Nucleus accumbens (tissue), 56 donors: ENCODE measurements at regions not wholly inside any gene's neighbourhood (a gene's known extent, or its start where the extent isn't known, plus 50 kb on each side); places are given as distances from the start of the nearest gene placed in this dataset.

Experiments used
- DNase-seq, 56 donors: peaks; one replicate each; lab custom pipeline; 2025; lab: John Stamatoyannopoulos, UW

DNA sequence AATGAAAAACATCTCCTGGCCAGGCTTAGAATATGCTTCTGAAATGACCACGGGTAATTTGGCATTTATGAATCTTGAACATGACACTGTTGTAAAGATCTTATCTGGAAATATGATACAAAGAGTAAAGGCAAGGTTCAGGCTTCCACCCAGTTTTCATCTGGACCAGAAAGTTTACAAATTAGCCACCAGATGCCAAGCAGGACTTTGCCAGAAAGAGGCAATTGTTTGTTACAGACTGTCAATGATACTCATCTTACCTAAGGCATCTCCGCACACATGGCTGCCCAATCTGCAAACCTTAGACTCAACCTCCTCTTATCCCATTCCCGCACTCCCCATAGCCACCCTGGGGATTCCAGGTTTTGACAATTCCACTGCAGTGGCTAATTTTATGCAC, 795.3 kb downstream of the TYW1 start:
- no peak for DNase-seq

DNA sequence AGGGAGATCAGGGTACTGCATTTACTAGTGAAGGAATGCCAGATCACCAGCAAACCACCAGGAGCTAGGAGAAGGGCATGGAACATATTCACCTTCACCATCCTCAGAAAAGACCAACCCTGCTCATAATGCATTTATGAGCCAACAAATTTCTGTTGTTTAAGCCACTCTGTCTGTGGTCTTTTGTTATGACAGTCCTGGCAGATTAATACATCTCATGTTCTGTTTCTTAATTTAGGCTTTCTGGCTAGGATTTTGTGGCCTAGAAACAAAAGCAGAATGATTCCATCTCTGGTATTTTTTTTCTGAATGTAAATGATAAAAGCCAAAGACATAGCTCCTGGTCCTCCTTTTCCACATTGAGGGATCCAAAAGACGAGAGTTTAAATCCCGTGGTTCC, 797.9 kb downstream of the TYW1 start:
- no peak for DNase-seq

DNA sequence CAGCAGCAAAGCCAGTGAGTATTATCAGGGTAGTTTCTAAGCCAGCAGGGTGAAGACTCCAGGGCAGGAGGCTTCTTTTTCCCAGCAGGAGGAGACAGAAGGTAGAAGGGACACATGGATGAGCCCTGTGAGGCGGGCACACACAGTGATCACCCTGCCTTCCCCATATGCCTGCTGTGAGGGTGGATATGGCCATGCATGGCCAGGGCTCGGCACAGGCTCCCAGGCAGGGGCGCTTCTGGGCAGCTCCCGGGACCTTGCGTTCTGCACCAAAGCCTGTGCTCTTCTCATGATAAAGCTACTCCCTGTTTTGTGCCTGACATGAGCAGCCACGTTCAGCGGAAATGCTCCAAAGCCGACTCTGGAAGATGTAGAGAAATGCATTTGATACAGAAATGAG, 807.2 kb downstream of the TYW1 start:
- no peak for DNase-seq

DNA sequence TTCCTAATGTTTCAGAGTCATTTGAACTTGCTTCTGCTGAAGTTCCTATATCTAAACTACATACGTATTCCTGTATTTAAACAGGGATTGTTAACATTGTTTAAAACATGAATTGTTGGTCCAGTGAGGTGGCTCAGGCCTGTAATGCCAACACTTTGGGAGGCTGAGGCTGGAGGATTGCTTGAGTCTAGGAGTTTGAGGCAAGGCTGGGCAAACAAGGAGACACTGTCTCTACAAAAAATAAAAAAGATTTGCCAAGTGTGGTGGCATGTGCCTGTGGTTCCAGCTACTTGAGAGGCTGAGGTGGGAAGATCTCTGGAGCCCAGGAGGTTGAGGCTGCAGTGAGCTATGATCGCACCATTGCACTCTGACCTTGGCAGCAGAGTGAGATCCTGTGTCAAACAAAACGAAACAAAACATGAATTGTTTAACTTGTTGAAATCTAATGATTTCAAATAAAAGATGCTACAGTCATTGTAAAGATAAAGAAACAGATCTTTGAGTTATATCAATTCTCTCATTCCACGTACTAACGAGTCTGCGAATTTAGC, 809.4 kb downstream of the TYW1 start:
- DNase-seq, result no peak

DNA sequence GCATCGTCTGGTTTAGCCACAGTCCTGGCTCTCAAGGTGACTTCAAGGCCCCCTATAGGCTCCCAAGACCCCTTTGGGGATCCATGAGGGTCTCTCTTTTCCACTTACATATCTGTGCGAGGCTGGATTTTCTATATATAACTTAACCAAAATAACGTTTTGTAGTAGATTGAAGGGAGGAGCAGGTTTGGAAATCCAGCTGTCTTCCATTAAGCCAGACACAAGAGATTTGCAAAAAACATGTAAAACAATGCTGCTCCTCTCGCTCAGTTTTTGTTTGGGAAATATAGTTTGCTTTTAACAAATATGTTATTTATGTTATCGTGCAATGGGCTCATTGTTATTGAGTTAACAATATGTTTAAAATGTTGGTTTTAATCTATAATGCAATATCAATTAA, 811.2 kb downstream of the TYW1 start:
- no peak for DNase-seq

DNA sequence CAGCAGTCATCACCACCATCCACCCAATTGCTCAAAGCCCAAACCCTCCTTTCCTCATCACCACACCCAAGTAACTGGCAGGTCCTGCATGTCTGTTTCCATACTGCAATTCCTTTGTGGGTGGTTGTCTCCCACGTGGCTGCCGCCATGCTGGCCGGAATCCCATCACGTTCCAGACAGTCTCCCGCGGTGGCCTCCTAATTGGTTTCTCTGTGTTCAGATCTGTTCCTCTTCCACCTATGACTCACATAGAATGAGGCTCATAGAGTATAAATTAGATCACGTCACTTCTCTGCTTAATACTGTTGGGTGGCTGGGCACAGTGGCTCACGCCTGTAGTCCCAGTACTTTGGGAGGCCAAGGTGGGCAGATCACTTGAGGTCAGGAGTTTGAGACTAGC, 813.0 kb downstream of the TYW1 start:
- DNase-seq, result no peak

DNA sequence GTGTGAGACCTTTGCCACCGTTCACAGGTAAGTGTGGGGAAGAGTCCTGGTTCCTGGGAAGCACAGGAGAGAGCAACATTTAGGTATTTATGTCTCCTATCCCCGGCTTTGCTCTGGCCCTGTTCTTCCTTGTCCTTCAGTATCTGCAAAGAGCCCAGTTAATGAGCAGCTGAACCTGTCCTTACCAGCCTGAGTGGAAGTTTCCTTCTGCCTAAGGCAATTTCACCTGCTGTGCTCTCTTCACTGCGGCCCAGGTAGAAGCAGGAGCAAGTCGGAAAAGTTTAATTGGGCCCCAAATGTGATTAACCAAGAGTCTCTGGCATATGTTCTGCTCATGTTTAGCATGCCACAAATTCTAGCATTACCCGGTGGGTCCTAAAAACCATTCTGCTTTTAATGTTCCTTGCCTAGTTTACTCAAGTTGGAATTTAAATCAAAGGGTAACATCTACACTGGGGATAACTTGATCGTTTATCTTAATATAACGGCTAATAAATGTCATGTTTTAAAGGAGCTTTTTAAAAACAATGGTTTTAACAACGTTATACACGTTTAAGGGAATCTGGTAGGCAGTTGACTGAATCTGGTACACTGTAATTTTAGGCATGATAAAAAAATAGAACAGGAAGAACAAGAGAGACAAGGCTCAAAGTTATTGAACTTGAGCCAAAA, 817.1 kb downstream of the TYW1 start:
- DNase-seq, result no peak

DNA sequence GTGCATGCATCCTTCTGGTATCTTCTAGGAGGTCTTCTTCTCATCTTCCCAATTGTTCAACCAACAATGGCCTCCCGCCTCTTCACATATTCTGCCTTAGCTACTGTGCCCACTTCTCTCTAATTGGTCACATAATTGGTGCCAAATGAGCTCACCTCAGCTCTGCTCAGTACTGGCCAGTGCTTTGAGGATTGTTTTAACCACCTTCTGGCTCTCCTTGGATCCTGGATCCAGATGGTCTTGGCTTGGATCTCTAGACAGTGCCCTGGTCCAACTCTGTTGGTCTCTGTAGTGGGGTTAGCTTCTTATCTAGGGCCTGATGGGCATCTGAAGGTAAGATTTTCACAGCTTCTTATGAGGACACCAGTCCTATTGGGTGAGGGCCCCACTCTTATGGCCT, 820.8 kb downstream of the TYW1 start:
- DNase-seq, result no peak

DNA sequence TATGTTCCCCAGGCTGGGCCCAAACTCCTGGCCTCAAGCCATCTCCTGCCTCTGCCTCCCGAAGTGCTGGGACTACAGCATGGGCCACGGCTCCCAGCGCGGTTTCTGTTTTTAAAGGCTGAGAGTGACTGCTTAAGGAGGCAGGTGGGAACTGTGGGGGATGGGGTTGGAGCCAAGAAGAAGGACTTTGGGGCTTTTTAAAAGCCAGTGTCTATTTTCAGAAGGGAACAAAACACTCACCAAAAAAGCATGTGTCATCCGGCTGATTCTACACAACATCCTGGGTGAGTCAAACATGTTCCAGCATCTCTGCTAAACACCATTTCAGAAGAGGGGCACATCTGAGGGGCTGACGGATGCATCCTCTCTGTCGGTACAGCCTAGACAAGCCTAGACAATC, 824.5 kb downstream of the TYW1 start:
- DNase-seq, result no peak

DNA sequence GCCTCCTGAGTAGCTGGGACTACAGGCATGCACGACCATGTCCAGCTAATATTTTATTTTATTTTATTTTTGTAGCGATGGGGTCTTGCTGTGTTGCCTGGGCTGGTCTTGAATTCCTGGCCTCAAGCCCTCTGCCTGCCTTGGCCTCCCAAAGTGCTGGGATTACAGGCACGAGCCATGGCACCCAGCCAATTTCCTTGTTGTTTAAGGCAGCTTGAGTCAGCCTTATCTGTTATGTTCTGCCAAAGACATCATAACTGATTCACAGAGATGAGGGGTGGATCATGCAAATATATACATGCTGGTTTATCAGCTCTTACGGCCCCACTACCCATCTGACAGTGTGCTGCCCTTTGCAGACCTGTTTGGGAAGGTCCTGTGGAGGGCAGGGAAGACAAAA, 826.7 kb downstream of the TYW1 start:
- DNase-seq, result no peak

DNA sequence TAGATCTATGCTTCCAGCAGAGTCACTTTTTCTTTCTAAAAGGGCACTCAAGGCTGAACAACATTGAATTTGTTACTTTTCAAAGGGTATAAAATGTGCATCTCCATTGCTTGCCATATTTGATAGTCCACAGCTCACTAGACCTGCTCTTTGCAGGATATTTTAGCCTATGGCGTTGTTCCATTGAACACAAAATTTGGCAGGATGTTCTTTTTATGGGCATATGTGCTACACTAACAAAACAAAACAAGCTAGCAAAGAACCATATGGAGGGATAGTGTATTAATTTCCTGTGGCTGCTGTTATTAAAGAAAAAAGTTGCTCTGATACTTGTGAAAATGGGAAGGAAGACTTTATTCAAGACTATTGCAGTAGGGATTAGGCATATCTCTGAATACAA, 828.7 kb downstream of the TYW1 start:
- DNase-seq, result no peak

DNA sequence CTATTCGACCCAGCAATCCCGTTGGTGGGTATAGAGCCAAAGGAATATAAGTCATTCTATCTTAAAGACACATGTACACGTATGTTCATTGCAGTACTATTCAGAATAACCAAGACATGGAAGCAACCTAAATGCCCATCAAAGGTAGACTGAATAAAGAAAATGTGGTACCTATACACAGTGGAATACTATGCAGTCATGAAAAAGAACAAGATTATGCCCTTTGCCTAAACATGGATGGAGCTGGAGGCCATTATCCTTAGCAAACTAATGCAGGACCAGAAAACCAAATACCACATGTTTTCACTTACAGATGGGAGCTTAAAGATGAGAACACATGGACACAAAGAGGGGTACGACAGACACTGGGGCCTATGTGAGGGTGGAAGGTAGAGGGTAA, 845.3 kb downstream of the TYW1 start:
- no peak for DNase-seq

DNA sequence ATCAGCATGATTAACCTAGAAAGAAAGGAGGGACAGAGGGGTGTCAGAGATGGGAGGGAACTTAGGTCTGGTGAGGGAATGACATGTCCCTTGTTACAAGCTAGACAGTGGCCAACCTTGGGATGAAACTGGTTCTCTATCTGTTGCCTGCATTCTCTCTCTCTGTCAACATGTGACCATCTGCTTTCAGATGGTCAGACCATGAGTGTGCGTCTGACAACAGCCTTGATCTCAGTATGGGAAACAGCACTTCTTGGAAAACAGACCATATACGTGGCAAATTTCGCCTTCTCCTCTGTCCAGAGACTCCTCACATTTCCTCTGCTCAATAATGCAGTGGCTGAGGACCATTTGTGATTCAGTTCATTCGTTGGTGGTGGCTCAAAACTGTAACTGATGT, 845.9 kb downstream of the TYW1 start:
- no peak for DNase-seq

DNA sequence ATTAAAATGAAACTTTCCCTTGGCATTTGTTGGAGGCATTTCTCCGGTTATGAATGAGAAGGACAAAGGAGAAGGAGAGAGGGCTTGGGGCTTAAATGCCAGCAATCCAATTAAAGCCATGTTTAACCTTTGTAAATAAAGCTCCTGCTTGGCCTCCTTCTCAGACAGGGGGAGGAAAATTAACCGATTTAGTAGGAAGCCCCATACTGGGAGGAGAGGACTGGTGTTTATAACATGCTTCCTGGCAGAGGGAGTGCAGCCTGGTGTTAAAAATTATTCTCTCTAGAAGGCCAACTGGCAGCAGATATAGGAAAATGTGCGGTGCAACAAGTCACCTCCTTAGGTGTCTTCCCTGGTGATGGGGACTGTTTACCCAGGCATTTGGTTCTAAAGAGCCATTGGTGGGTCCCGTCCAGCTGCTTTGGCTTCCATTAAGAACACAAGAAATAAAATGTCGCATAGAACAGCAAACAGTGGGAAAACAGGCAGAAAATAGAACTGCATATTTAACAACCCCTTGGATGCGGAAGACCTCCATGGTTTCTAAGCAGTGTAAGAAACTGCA, 846.5 kb downstream of the TYW1 start:
- no peak for DNase-seq

DNA sequence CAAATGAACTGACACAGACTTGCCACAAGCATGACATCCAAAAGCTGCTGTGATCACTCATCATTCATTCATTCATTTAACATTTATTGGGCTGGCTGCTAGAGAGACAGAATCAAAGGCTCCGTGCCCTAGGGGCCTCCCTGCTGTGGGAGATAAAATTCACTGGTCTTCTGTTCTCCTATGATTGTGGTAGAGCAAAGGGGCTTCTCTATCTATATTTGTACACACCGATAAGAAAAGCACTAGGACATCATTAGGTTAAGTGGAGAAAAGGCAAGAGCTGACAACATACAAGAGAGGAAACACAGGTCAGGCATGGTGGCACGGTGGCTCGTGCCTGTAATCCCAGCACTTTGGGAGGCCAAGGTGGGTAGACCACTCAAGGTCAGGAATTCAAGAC, 847.0 kb downstream of the TYW1 start:
- no peak for DNase-seq

DNA sequence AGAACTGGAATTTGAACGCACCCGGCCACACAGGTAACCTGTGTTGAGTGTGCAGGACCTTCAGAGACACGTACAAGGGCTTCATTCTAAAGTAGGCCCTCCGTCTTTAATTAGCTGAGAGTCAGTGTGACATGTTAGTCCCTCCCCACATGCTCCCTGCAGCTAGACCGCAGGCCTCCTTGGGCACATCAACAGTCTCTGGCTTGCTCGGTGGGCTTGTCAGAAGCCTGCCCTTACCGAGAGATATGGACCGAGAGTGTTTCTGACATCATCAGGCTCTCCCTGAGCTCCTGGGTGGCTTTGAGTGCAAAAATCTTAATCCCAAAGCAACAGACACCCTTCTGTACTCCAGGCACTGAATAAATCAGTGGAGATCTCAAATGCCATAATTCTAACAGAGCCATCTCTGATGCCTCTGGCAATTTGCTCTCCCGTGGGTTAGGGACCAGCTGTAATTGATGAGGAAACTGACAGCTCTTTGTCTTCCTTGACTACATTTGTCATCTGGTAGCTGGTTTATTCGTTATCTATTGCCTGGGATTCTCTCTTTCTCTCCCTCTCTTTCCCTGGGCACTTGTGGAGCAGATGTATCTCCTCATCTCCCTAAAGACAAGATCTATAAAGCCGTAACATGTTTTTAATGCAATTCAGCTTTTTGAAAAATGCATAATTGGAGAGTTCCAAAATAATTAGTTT, 850.6 kb downstream of the TYW1 start:
- DNase-seq, result no peak

DNA sequence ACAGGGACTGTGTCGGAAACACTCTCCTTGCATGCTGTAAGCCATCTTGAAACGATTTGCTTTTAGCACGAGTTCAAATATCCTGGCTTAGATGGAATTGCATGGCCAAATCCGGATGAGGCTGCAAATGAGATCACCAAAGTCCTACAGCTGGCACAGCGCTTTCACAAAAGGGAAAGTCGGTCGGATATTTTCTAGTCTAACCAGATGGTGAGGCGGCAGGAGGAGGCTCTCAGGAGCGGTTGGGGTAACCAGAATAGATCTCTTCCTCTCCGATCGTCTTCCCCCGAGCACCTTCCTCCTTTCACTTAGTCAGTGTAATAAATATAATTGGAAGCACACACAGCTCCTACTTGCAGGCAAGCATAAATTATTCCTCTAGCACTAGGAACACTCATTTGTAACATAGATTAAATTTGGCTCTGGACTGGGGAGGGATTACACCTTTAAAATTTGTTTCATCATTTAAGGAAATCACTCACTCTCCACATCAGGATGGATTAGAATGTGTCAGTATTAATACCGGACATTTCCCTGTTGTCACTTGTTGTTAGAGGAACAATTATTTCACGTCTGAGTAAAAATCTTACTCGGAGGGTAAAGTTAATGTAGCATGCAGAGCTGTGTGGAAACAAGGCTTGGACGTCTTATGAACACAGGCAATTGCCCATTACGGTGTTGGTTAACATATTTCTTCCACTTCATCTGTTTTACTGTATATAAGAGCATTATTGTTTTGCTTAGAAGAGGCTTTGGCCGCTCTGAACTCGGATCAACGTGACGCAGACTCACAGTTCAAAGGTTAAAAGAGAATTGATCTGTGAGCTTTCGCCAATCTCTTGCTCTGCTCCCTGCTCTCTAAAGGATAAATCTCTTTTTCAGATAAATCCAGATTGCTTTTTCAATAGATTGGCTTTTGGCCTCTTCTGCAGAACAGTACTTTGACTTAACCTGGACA, 857.9 kb downstream of the TYW1 start:
- DNase-seq, result peak in 22 of 56 donors; percentile 1 to 28 (median 8)

DNA sequence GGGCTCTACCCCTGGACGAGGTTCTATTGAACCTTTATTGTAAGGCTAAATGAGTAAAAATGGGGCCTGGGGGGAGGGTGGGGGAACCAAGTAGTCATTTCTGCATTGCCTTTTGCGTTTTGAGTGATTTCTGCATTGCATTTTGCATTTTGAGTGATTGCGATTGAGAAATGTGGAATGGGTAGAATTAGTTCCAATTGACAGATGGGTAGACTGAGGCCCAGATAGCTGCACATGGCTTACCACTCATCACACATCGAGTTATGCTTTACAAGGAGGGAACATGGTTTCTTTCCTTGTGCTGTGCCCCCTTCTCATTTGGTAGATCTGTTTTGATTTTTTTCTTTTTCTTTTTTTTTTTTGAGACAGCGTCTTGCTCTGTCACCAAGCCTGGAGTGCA, 858.7 kb downstream of the TYW1 start:
- no peak for DNase-seq

DNA sequence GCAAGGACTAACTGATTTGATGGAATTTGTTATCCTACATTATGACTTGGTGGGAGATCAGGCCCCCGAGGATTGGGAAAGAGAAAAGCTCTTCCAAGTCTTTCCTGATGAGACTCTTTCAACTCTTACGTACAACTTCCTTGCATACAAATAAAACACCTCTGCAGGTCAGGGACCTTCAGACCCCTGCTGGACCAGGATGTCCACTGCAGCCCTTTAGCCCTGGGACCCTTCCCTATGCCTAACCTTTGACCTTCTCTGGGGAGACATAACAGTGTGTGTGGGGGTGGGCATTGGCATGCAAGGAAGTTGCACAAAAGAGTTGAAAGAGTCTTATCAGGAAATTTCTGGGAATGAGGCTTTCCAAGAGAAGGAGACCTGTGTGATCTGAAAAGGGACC, 859.4 kb downstream of the TYW1 start:
- no peak for DNase-seq

DNA sequence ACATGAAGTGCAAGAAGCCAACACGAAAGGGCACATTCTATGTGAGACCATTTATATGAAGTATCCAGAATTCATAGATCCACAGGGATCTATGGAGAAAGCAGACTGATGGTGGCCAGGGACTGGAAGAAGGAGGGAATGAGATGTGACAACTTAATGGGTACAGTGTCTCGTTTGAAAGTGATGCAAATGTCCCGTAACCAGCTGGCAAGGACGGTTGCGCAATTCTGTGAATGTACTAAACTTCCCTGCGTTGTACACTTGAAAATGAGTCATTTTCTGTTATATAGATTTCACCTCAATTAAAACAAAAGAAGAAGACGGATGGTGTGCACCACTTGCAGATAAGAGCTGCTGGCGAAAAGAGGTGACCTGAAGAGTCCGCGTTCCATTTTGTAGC, 861.1 kb downstream of the TYW1 start:
- no peak for DNase-seq

DNA sequence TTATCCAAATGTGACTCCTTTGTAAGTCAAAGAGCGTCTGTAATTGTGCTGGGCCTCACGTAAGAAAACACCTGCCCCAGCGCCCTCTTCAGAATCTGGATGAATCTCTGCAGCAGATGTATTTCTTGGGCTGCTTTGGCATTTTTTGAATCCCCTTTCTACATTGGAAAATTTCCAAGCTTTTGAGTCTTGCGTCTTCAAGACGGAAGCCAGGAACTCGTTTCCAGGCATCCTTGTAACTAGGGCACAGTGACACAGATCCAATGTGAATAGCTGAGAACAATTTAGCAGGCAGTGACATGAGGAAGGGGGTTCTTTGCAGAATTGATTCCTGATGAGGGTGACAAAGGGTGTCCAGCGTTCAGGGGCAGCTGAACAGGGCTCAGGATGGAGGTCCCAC, 862.3 kb downstream of the TYW1 start:
- DNase-seq, result peak in 21 of 56 donors; percentile 0 to 37 (median 10)
